ENCODE measurements at regions not wholly inside any gene's neighbourhood (a gene's known extent, or its start where the extent isn't known, plus 50 kb on each side); places are given as distances from the start of the nearest gene placed in this dataset.

GRCh38 chr9:107925749-107926297 lies 436.3 kb upstream of the KLF4 start:
- TF ChIP-seq CTCF (IDR thresholded peaks at IDR 0.05) (no peak), POLR2AphosphoS5 (IDR thresholded peaks at IDR 0.05) (no peak), POLR2A (IDR thresholded peaks at IDR 0.05) (no peak)
